Stimulated activated CD4-positive, alpha-beta T cell treated with anti-CD3 and anti-CD28 coated beads, TNF-alpha, amount 100 ng/mL, for 48 hours (primary cell): ENCODE measurements at regions not wholly inside any gene's neighbourhood (a gene's known extent, or its start where the extent isn't known, plus 50 kb on each side); places are given as distances from the start of the nearest gene placed in this dataset.
A peak's percentile ranks its signal among the peaks of the same experiment; 100 is the strongest.

ENCODE experiments used
- DNase-seq, 3 donors: peaks; one replicate each; pipeline ENCODE4 v3.0.0-alpha.2; 2020; ENCODE audit warnings: low read depth in 3 of 3

- no peak for DNase-seq
Measured at GRCh38 chr2:216808805-216809425, 50.9 kb downstream of the TNP1 start.

- DNase-seq: no peak
Measured at GRCh38 chr2:216807857-216808272, 52.0 kb downstream of the TNP1 start.

- no peak for DNase-seq
Measured at GRCh38 chr2:216804357-216805350, 55.2 kb downstream of the TNP1 start.

GRCh38 chr2:216803791-216804190 is 56.1 kb downstream of the TNP1 start:
- DNase-seq: no peak

DNA sequence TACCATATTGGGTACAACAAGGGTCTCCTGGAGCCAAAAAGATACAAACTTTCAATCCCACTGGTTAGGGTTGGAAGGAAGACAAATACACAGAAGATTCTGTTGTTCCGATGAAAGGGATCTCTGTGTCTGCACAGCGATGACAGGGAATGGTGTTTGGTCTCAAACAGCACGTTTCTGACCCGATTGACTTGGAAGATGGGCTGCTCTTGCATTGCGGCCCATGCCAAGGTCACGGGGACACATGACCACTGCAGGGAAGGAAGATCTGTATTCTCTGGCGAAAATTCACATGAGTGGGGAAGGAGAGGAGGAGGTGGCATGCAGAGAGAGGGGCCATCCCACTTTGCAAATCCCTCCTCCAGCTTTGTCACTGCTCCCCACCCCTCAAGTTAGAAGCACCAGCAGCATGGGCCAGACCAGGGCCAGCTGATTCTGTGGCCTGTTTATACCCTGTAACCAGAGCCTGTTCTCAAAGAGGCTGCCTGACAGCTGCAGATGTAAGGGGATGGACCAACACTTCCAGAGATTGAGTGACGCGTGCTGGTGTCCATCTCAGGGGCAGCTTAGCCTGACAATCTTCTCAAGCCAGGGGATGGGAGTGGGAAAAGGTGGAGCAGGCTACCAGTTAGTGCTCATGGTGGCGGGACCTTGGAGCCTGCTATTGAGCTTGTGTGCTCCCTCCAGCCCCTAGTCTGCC is 57.2 kb downstream of the TNP1 start:
- DNase-seq: no peak

DNA sequence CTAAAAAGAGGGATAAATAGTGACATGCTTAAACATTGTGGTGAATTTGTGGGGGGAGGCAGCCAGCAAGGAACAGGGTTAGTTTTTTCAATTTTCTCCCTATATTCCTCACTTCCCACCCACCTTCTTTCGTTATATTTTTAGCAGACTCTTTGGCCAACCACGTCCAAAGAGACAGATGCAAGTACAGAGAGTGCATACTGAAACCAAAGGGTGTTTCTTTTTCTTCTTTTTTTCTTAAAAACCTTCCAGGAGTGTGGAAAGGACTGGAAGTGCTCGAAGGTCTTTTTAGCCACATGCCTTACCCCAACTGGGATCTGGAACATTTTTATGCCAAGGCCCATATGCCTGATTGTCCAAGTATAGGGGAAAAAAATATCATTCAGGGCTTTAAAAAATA is 59.0 kb downstream of the TNP1 start:
- DNase-seq: no peak

GRCh38 chr2:216799873-216800431 is 59.9 kb downstream of the TNP1 start:
- DNase-seq: no peak

DNA sequence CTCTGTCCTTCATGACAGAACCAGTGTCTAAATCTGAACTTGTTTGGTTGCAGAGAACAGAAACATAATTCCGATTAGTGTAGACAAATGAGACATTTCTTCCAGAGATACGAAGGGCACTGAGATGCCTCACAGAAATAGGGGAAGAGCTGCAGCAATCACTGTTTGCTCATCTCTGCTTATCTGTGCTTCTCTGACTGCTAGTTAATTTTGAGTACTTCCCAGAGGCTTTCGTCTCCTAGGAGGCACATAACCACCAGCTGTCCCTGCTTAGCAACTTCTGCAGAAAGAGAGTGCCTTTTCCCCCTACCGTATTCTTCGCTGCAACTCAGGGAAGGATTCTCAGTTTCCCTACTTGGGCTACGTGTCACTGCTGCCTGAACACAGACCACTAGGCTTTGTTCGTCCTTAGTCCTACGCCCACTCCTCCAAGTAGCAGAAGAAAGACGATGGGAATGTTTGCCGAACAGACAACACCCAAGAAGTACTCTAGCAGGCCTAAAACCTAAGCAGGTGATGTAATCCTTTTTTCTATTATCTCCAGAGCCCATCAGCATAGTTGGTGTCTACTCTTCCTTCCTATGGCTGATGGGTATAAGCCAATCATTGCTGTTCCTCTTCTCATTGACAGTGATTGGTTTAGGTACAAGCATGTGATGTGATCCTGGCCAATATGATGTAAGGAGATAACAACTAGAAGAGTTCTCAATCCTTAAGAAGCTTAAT is 63.6 kb downstream of the TNP1 start:
- DNase-seq: no peak

- no peak for DNase-seq
Measured at GRCh38 chr2:216793386-216793785, 66.5 kb downstream of the TNP1 start.

DNA sequence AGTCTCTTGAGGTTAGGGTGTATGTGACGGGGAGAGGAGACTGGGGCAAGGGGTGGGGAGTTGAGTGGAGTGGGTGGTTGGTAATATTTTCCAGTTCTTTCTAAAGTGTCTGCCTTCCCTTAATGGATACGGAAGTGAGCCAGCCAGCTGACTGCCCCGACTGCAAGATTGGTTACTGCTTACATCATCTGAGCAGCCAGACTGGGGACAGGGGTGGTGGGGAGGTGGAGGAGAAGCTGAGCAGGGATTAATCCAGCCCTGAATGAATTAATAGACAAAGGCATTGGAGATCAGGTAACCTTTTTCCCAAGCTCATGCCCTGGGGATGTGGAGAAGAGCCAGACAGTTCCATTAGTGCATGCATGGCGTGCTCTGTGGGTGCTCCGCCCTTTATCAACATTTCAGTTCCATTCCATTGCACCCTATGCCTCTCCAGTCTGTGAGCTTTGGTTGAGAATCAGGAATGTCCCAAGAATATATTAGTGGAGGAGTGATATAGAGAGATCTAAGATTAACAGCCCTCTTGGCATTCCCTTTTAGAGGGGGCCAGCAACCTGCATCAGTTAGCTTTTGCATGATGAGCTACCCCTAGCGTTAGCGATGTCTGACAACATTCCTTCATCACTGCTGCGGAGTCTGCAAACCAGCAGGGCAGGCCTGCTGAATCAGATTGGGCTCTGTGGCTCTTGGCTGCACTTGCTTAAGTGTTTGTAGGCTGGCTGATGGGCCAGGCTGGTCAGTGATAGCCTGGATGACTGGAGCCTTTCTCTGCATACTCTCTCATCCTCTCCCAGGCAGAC is 67.4 kb downstream of the TNP1 start:
- no peak for DNase-seq

DNA sequence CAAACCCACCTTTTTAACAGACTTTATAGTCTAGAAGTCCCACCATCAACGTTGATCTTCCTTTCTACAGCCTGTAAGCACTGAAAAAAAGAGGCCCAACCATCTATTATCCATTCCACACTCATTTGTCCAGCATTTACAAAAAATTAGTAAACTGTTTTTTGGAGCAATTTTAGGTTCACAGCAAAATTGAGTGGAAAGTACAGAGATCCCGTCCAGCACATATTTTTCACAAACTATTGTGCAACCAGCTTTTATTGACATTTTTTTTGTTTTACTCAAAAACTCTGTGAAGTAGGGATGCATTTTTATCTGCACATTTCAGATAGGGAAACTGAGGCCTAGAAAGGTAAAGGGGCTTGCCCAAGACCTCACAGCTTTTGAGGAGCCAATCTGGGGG is 68.6 kb downstream of the TNP1 start:
- no peak for DNase-seq

- no peak for DNase-seq
Measured at GRCh38 chr2:216789081-216789480, 70.8 kb downstream of the TNP1 start.

DNA sequence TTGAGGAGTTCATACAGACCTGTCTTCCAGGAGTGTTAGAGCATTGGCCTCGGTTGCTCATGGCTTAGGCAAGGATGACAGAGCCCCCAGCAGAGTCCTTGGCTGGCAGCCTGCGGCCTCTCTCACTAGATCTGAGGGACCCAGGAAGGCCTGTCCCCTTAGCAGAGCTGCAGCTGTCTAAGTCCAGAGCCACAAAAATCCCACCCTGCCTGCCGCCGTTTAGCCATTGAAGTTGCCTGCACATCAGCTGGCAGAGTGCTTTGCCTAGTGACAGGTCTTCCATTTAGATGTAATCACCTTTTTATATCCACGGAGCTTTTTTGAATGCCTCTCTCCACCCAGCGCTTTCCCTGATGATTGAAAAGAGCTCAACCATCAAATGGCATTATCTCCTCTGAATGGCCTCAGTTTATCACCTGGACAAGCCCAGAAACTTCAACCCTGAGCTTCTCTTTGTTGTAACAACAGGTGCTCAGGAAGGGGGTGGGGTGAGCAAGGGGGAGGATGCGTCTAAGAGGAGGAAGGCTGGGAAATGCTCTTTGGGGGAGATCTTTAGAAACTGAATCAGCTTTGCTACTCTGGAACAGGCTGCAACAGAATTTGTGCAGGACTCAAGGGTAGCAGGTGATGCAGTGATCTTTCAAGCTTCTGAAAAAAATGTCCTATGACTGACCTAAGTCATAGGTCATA is 71.9 kb downstream of the TNP1 start:
- no peak for DNase-seq

GRCh38 chr2:216786676-216787075 is 73.2 kb downstream of the TNP1 start:
- DNase-seq: no peak

GRCh38 chr2:216784456-216784855 is 75.4 kb downstream of the TNP1 start:
- DNase-seq: no peak

GRCh38 chr2:216781709-216782108 is 78.2 kb downstream of the TNP1 start:
- DNase-seq: no peak

GRCh38 chr2:216780843-216781242 is 79.0 kb downstream of the TNP1 start:
- DNase-seq: no peak

DNA sequence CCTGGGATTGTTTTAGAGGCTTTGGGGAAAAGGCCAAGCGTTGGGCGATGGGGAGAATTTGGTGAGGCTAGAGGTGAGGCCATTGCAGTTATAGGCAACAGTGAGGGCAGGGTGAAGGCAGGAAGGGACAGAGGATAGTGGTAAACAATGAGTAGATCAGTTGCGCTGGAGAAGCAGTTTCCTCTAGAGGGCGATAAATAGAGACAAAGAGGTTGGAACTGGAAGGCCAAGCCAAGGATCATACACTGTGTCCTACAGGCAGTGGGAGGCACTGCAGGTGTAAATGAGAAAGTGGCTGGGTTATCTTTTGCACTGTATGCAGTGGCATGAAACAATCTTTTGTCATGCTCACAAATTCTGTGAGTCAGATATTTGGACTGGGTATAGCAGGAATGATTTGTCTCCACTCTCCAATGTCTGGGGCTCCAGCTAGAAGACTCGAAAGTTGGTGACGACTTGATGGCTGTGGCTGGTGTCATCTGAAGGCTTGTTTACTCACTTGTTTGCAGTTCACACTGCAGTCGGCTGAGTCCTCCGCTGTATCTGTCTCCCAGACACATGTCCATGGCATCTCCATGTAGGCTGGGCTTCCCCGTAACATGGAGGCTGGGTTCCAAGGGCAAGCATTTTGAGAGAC is 82.1 kb downstream of the TNP1 start:
- peak in 2 of 3 donors; percentile 7 to 23 for DNase-seq

- DNase-seq: no peak
Measured at GRCh38 chr2:216776066-216776850, 80.9 kb upstream of the IGFBP5 start.
